Fibroblast of villous mesenchyme (primary cell): ENCODE measurements at regions not wholly inside any gene's neighbourhood (a gene's known extent, or its start where the extent isn't known, plus 50 kb on each side); places are given as distances from the start of the nearest gene placed in this dataset.

Experiments used
- DNase-seq: peaks from one replicate; pipeline ENCODE4 v3.0.0-alpha.2; 2010; ENCODE audit warnings: low read depth
- H3K4me3 ChIP-seq: 2 replicates; pipeline ENCODE4 v1.5.1; 2011; ENCODE audit warnings: low read depth, mild to moderate bottlenecking, low read length
- CTCF ChIP-seq: IDR thresholded peaks from 2 replicates; pipeline ENCODE4 v1.5.1; 2012; ENCODE audit warnings: low read depth, mild to moderate bottlenecking, low read length; ENCODE audit not compliant: insufficient read depth

DNA sequence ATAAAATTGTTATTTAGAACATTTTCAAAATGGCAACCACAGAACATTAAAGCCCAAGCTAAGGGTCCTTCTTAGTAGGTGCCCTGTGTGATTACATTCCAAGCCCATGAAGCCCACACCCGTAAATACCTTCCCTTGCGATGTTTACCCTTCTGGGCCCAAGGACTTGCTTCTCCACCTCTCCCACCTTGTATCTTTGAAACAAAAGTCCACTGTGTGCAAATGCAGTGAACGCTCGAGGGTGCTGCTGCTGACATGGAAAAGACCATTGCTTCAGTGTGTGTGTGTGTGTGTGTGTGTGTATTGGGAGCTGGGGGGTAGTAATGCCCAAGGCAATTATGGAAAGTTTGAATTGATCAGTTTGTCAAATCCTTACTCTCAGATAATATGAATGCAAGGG is 298.1 kb downstream of the TGFB2 start:
- no peak for DNase-seq
- TF ChIP-seq CTCF = no peak
- no peak overlapping the region for H3K4me3 ChIP-seq

DNA sequence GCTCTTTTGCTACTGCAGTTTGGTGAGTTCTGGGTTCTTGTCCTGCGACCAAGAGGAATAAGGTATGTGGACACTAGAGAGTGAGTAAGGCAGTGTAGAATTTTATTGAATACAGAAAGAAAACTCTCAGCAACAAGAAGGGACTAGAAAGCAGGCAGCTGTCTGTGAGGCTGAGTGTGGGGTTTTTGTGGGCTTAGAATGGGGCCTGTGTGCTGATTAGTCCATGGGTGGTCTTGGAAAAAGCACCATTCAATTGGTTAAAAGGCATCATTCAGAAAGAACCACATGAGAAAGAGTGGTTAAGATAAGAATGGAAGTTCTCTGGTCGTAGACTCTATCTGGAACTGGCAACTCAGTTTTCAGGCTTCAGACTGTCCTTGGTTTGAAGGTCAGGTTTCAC is 298.8 kb downstream of the TGFB2 start:
- H3K4me3 ChIP-seq = no peak overlapping the region
- no peak for DNase-seq
- no peak for TF ChIP-seq CTCF

GRCh38 chr1:218646288-218646687 is 301.2 kb downstream of the TGFB2 start:
- H3K4me3 ChIP-seq = no peak overlapping the region
- TF ChIP-seq CTCF = no peak
- no peak for DNase-seq

DNA sequence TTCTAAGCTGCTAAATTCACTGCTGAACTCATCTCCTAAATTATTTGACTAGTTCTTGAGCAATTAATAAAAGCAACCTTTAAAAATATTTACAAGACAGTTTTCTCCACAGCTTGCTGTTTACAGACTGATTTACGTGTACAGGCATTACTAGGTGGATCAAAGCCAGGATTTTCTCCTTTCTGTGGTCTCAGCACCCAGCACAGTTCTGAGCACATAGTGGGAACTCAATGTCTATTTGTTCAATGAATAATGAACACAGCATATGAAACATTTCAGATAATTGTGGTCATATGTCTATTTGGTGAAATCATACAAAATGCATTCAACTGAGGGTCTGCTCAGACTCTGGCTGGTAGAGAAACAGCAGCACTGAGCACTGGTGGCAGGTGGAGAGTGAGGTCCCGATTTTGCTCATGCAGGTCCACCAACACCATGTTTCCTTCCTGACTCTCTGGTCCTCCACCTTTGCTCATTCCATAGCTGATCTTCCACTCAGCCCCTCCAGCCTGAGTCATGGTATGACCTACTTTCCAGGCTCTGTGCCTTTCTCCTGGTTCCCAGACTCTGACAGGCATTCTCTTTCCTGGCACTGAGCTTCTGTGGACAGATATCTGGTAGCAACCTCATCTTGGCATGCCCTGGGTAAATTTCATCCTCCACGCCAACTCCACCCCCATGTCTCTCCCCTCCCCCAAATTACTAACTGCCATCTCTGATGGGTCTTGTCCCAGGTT is 311.3 kb downstream of the TGFB2 start:
- no peak overlapping the region for H3K4me3 ChIP-seq
- DNase-seq = no peak
- TF ChIP-seq CTCF = no peak

DNA sequence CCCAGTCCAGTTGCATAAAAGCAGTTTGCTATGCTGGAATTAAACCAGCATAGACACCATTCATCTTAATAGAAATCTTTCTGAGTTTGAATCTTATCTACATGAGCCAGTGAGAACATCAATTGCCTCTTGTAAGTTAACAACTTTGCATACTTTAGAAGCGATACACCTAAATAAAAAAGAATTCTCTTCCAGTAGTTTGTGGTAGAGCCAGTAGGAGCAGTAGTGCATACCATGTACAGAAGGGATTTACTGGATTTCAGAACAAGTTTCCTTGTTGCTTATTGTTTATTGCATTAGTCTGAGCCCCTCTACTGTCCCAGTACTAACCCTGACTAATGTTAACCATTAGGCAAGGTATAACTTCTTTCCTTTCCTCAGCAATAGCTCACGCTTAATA is 313.1 kb downstream of the TGFB2 start:
- DNase-seq = no peak
- TF ChIP-seq CTCF = no peak
- H3K4me3 ChIP-seq = no peak overlapping the region

- DNase-seq = peak; percentile 58
- TF ChIP-seq CTCF = no peak
Measured at GRCh38 chr1:218658899-218659298, 313.8 kb downstream of the TGFB2 start.

GRCh38 chr1:218659911-218660677 is 315.0 kb downstream of the TGFB2 start:
- TF ChIP-seq CTCF = no peak
- DNase-seq = no peak
- H3K4me3 ChIP-seq = no peak overlapping the region

More at GRCh38 chr1:218658899-218659298, 313.8 kb downstream of the TGFB2 start:
- H3K4me3 ChIP-seq = no peak overlapping the region
